RKO (cell line): ENCODE measurements at regions not wholly inside any gene's neighbourhood (a gene's known extent, or its start where the extent isn't known, plus 50 kb on each side); places are given as distances from the start of the nearest gene placed in this dataset.

ENCODE experiments used
- DNase-seq: peaks from one replicate; pipeline ENCODE4 v3.0.0-alpha.2; 2016; ENCODE audit warnings: low spot score

GRCh38 chr5:155068616-155069100 is 55.1 kb downstream of the KIF4B start:
- DNase-seq: no peak

GRCh38 chr5:155069961-155070360 is 56.4 kb downstream of the KIF4B start:
- no peak for DNase-seq

- DNase-seq: no peak
These were observed 57.2 kb downstream of the KIF4B start for GRCh38 chr5:155070781-155071180.

GRCh38 chr5:155076379-155076778 is 62.8 kb downstream of the KIF4B start:
- no peak for DNase-seq

- DNase-seq: no peak
These were observed 66.1 kb downstream of the KIF4B start for GRCh38 chr5:155079698-155080097.

- no peak for DNase-seq
These were observed 67.2 kb downstream of the KIF4B start for GRCh38 chr5:155080721-155081120.

- DNase-seq: no peak
These were observed 68.1 kb downstream of the KIF4B start for GRCh38 chr5:155081618-155082017.

GRCh38 chr5:155082401-155082800 is 68.8 kb downstream of the KIF4B start:
- peak; percentile 89 for DNase-seq

- DNase-seq: no peak
These were observed 71.9 kb downstream of the KIF4B start for GRCh38 chr5:155085282-155085989.

- DNase-seq: no peak
These were observed 73.5 kb downstream of the KIF4B start for GRCh38 chr5:155087036-155087435.

- DNase-seq: no peak
These were observed 75.3 kb downstream of the KIF4B start for GRCh38 chr5:155088811-155089210.

- no peak for DNase-seq
These were observed 76.1 kb downstream of the KIF4B start for GRCh38 chr5:155089643-155090042.

- no peak for DNase-seq
These were observed 77.6 kb downstream of the KIF4B start for GRCh38 chr5:155091063-155091648.

GRCh38 chr5:155091768-155092717 is 78.5 kb downstream of the KIF4B start:
- DNase-seq: no peak

- no peak for DNase-seq
These were observed 80.9 kb downstream of the KIF4B start for GRCh38 chr5:155094455-155094854.

GRCh38 chr5:155097995-155098394 is 84.4 kb downstream of the KIF4B start:
- DNase-seq: no peak

- DNase-seq: no peak
These were observed 84.9 kb downstream of the KIF4B start for GRCh38 chr5:155098433-155098832.

GRCh38 chr5:155101697-155102096 is 88.1 kb downstream of the KIF4B start:
- no peak for DNase-seq

GRCh38 chr5:155103146-155103545 is 89.6 kb downstream of the KIF4B start:
- DNase-seq: no peak

GRCh38 chr5:155104441-155104840 is 90.9 kb downstream of the KIF4B start:
- no peak for DNase-seq

- no peak for DNase-seq
These were observed 92.7 kb downstream of the KIF4B start for GRCh38 chr5:155106221-155106620.

- DNase-seq: no peak
These were observed 100.3 kb downstream of the KIF4B start for GRCh38 chr5:155113888-155114287.

GRCh38 chr5:155114655-155115054 is 101.1 kb downstream of the KIF4B start:
- DNase-seq: no peak
